ENCODE measurements at regions not wholly inside any gene's neighbourhood (a gene's known extent, or its start where the extent isn't known, plus 50 kb on each side); places are given as distances from the start of the nearest gene placed in this dataset.

DNA sequence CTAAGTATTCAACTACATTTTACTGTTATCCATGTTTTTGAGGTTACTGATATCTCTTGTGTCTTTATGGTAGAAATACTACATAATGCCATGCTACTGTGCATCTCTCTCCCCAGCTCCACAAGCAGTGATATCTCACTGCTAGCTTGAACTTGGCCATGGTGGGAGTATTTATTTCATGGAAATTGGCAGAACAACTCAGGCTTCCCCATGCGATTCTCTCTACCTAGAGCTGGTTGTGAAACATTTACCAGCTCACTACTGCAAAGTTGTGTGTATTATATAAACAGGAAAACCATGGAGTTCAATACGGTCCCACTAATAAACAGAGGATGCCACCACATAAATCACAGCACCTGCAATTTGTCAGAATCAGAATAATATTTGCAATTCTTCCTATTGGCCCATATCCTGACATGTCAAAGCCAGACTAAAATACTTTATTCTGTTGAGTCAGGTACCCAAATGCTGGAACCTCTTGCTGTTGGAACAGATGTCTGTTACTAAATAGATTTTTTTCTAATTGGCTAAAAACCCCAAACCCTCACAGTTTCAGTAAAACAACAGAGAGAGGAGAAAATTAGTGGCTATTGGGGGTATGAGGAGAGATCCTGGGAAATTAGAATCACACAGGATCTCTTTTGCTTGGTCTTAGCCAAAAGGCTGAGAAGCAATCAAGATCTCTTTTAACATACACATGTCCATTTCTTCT lies 91.4 kb upstream of the SLC10A2 start:
- TF ChIP-seq CTCF (IDR thresholded peaks at IDR 0.05; ENCODE audit: low read depth, low read length, missing control alignments), result no peak
- H3K27me3 ChIP-seq (replicated peaks), result no peaks in the 10 kb centered on the region
- in situ Hi-C loops (cut with HindIII; ENCODE audit: low pct_ligation_motif_present, low sequenced_read_pairs), result no loop called here
- H3K36me3 ChIP-seq (replicated peaks), result no peaks in the 10 kb centered on the region
- no peak for DNase-seq
- H3K27ac ChIP-seq, result no peak overlapping the region
- no peak overlapping the region for H3K4me3 ChIP-seq (ENCODE audit: low read depth, low read length)

DNA sequence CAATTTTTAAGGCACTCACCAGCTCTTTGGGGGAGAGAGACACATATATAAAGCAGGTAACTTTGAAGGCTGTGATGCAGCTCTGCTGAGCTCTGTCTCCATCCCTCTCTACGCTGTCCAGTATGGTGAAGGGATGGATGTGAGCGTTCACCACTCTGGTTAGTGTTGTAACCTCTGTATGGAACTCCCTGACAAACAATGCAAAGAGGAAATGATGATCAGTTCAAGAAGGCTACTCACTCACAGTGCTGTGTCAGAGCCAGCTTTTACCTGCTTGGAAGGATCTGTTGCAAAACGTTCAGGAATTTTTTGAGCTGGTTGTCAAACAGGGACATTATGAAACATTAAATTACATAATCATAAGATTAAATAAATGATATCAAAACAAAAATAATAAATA lies 90.8 kb upstream of the SLC10A2 start:
- no peak overlapping the region for H3K4me3 ChIP-seq (ENCODE audit: low read depth, low read length)
- H3K27ac ChIP-seq, result no peak overlapping the region
- no peak for TF ChIP-seq CTCF (IDR thresholded peaks at IDR 0.05; ENCODE audit: low read depth, low read length, missing control alignments)
- in situ Hi-C loops (cut with HindIII; ENCODE audit: low pct_ligation_motif_present, low sequenced_read_pairs), result no loop called here
- no peak for DNase-seq
- no peaks in the 10 kb centered on the region for H3K27me3 ChIP-seq (replicated peaks)
- no peaks in the 10 kb centered on the region for H3K36me3 ChIP-seq (replicated peaks)

- TF ChIP-seq CTCF (IDR thresholded peaks at IDR 0.05; ENCODE audit: low read depth, low read length, missing control alignments), result no peak
- DNase-seq, result no peak
- Histone ChIP-seq H3K27me3 (replicated peaks) (no peaks in the 10 kb centered on the region), H3K4me3 (ENCODE audit: low read depth, low read length) (no peak overlapping the region), H3K27ac (no peak overlapping the region), H3K36me3 (replicated peaks) (no peaks in the 10 kb centered on the region)
- in situ Hi-C loops (cut with HindIII; ENCODE audit: low pct_ligation_motif_present, low sequenced_read_pairs), result no loop called here
Observed at GRCh38 chr13:103156346-103156998, 90.3 kb upstream of the SLC10A2 start.

DNA sequence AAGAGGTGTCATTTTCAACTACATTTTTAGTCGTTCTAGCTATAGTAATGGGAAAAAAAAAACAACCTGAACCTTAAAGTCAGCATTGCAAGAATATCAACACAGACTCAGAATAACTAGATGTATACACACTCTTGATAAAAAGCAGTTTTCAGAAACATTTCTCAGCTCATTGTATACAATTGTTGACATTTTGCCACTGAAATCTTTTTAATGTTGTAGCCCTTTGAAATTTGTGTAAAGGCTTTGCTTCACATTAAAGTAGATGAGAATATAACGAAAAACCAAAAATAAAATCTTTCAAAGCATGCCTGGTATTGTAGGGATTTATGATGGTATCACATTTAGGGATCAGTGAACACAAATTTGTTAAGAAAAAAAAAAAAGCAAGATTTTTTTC lies 87.2 kb upstream of the SLC10A2 start:
- Histone ChIP-seq H3K36me3 (replicated peaks) (no peaks in the 10 kb centered on the region), H3K27ac (no peak overlapping the region), H3K4me3 (ENCODE audit: low read depth, low read length) (no peak overlapping the region), H3K27me3 (replicated peaks) (no peaks in the 10 kb centered on the region)
- in situ Hi-C loops (cut with HindIII; ENCODE audit: low pct_ligation_motif_present, low sequenced_read_pairs), result no loop called here
- no peak for TF ChIP-seq CTCF (IDR thresholded peaks at IDR 0.05; ENCODE audit: low read depth, low read length, missing control alignments)
- no peak for DNase-seq

DNA sequence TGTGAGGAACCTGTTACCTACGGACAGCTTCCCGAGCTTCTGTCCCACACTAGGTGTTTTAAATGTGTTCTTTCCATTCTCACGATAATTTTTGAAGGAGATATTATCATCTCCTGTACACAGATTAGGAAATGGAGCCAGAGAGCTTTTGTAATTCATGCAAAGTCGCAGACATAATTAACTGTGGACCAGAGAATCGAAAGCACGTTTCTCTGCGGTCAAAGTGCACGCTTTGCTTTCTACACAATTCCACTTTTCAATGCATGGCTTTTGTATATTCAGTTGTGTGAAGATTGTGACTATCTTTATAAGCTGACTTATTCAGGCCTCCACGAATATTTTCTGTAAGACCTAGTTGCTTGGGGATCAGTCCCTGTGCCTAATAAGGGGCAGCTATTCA lies 81.7 kb upstream of the SLC10A2 start:
- no peak for TF ChIP-seq CTCF (IDR thresholded peaks at IDR 0.05; ENCODE audit: low read depth, low read length, missing control alignments)
- Histone ChIP-seq H3K27me3 (replicated peaks) (no peaks in the 10 kb centered on the region), H3K27ac (no peak overlapping the region), H3K36me3 (replicated peaks) (no peaks in the 10 kb centered on the region), H3K4me3 (ENCODE audit: low read depth, low read length) (no peak overlapping the region)
- no peak for DNase-seq
- in situ Hi-C loops (cut with HindIII; ENCODE audit: low pct_ligation_motif_present, low sequenced_read_pairs), result no loop called here

Data from brain microvascular endothelial cell (primary cell).